ENCODE measurements at regions not wholly inside any gene's neighbourhood (a gene's known extent, or its start where the extent isn't known, plus 50 kb on each side); places are given as distances from the start of the nearest gene placed in this dataset.

DNA sequence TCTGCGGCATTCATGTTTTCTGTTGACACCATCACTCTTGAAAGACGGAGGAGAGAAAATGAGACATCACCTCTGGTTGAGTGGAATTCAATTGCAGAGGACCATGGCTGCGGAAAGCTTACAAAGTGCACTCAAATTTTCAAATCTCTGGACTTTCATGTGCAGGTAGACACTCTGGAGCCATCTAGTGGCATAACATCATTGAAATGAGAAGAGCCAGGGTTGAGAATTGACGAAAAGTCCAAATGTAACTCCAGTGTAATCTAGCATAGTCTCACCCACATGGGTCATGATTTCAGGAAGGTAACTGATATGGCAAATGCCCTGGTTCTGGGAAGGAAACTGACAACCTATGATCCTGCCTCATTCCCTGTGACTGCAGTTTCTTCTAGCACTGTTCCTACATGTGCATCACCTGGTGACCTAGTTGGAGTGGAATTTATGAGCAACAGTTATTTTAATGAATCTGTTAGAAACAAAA lies 687.8 kb downstream of the KCNA4 start:
- no peaks in the 10 kb centered on the region for H3K9me3 ChIP-seq (ENCODE audit: insufficient read depth, low read length)
- no peaks in the 10 kb centered on the region for H3K27me3 ChIP-seq (ENCODE audit: insufficient read depth, insufficient read length)
- H3K4me3 ChIP-seq (ENCODE audit: insufficient read length, low read depth): no peak overlapping the region
- no peaks in the 10 kb centered on the region for H3K36me3 ChIP-seq (ENCODE audit: insufficient read depth, insufficient read length, low read length)
- no peaks in the 10 kb centered on the region for H3K4me1 ChIP-seq (ENCODE audit: insufficient read depth, insufficient read length)
- TF ChIP-seq ZNF274 (IDR thresholded peaks at IDR 0.05; ENCODE audit: low read depth, low read length) (no peak), YY1 (IDR thresholded peaks at IDR 0.05; ENCODE audit: insufficient read depth, insufficient read length) (no peak), SUZ12 (IDR thresholded peaks at IDR 0.05; ENCODE audit: extremely low read depth, insufficient read depth, insufficient read length) (no peak)
- H3K9ac ChIP-seq (ENCODE audit: insufficient read length, low read depth): no peak overlapping the region
- DNase-seq (ENCODE audit: low read depth, low spot score): no peak

- DNase-seq (ENCODE audit: low read depth, low spot score): no peak
- H3K9me3 ChIP-seq (ENCODE audit: insufficient read depth, low read length): no peaks in the 10 kb centered on the region
- H3K9ac ChIP-seq (ENCODE audit: insufficient read length, low read depth): no peak overlapping the region
- no peaks in the 10 kb centered on the region for H3K27me3 ChIP-seq (ENCODE audit: insufficient read depth, insufficient read length)
- H3K36me3 ChIP-seq (ENCODE audit: insufficient read depth, insufficient read length, low read length): no peaks in the 10 kb centered on the region
- no peaks in the 10 kb centered on the region for H3K4me1 ChIP-seq (ENCODE audit: insufficient read depth, insufficient read length)
- no peak overlapping the region for H3K4me3 ChIP-seq (ENCODE audit: insufficient read length, low read depth)
- TF ChIP-seq ZNF274 (IDR thresholded peaks at IDR 0.05; ENCODE audit: low read depth, low read length) (no peak), YY1 (IDR thresholded peaks at IDR 0.05; ENCODE audit: insufficient read depth, insufficient read length) (no peak), SUZ12 (IDR thresholded peaks at IDR 0.05; ENCODE audit: extremely low read depth, insufficient read depth, insufficient read length) (no peak)
Measured at GRCh38 chr11:29327891-29328290, 688.9 kb downstream of the KCNA4 start.

GRCh38 chr11:29326757-29327156 lies 690.1 kb downstream of the KCNA4 start:
- TF ChIP-seq YY1 (IDR thresholded peaks at IDR 0.05; ENCODE audit: insufficient read depth, insufficient read length) (no peak), SUZ12 (IDR thresholded peaks at IDR 0.05; ENCODE audit: extremely low read depth, insufficient read depth, insufficient read length) (no peak), ZNF274 (IDR thresholded peaks at IDR 0.05; ENCODE audit: low read depth, low read length) (no peak)
- H3K4me1 ChIP-seq (ENCODE audit: insufficient read depth, insufficient read length): no peaks in the 10 kb centered on the region

GRCh38 chr11:29324328-29324727 lies 692.5 kb downstream of the KCNA4 start:
- Histone ChIP-seq H3K27me3 (ENCODE audit: insufficient read depth, insufficient read length) (no peaks in the 10 kb centered on the region), H3K9ac (ENCODE audit: insufficient read length, low read depth) (no peak overlapping the region), H3K4me1 (ENCODE audit: insufficient read depth, insufficient read length) (no peaks in the 10 kb centered on the region), H3K36me3 (ENCODE audit: insufficient read depth, insufficient read length, low read length) (no peaks in the 10 kb centered on the region), H3K4me3 (ENCODE audit: insufficient read length, low read depth) (no peak overlapping the region), H3K9me3 (ENCODE audit: insufficient read depth, low read length) (no peaks in the 10 kb centered on the region)
- no peak for DNase-seq (ENCODE audit: low read depth, low spot score)
- TF ChIP-seq ZNF274 (IDR thresholded peaks at IDR 0.05; ENCODE audit: low read depth, low read length) (no peak), YY1 (IDR thresholded peaks at IDR 0.05; ENCODE audit: insufficient read depth, insufficient read length) (no peak), SUZ12 (IDR thresholded peaks at IDR 0.05; ENCODE audit: extremely low read depth, insufficient read depth, insufficient read length) (no peak)

More at GRCh38 chr11:29326757-29327156, 690.1 kb downstream of the KCNA4 start:
- no peaks in the 10 kb centered on the region for H3K27me3 ChIP-seq (ENCODE audit: insufficient read depth, insufficient read length)
- DNase-seq (ENCODE audit: low read depth, low spot score): no peak
- no peak overlapping the region for H3K9ac ChIP-seq (ENCODE audit: insufficient read length, low read depth)
- H3K4me3 ChIP-seq (ENCODE audit: insufficient read length, low read depth): no peak overlapping the region
- no peaks in the 10 kb centered on the region for H3K36me3 ChIP-seq (ENCODE audit: insufficient read depth, insufficient read length, low read length)
- no peaks in the 10 kb centered on the region for H3K9me3 ChIP-seq (ENCODE audit: insufficient read depth, low read length)

DNA sequence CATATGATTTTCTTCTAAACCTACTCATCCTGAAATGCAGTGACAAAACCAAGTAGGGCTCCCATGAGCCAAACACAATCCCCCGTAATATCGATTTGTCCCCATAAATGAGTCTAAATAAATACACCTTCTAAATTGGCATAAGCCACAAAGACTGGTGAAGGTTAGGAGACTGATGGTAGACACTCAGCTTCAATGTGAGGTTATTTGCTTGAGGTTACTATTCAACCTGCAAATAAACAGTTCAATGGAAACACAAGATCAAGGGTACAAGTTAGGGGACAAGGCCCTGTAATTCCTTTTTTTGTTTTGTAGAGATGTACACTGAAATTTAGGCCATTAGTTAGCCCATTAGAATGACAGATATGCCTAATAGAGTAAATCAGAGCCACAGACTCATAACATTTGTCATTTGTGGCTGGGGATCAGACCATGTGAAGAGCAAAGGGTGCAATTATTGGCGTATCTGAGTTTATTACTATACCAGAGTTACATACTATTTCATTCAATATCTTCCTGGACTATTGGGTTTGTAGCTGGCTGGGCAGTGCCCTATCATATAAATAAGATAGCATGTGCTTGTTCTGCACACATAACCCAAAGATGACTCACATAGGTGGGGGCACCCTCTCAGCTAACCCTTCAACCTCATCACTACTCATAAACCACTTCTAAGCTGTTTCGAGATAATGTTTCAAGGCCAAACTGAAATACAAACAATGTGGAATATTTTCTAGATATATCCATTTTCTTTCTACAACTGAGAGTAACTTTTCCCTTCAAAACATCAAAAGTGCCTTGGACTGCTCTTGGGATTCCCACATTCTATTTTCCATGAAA lies 695.3 kb downstream of the KCNA4 start:
- Histone ChIP-seq H3K9ac (ENCODE audit: insufficient read length, low read depth) (no peak overlapping the region), H3K27me3 (ENCODE audit: insufficient read depth, insufficient read length) (no peaks in the 10 kb centered on the region), H3K4me1 (ENCODE audit: insufficient read depth, insufficient read length) (no peaks in the 10 kb centered on the region), H3K36me3 (ENCODE audit: insufficient read depth, insufficient read length, low read length) (no peaks in the 10 kb centered on the region), H3K9me3 (ENCODE audit: insufficient read depth, low read length) (no peaks in the 10 kb centered on the region), H3K4me3 (ENCODE audit: insufficient read length, low read depth) (no peak overlapping the region)
- DNase-seq (ENCODE audit: low read depth, low spot score): no peak
- no peak for TF ChIP-seq SUZ12 (IDR thresholded peaks at IDR 0.05; ENCODE audit: extremely low read depth, insufficient read depth, insufficient read length)
- TF ChIP-seq YY1 (IDR thresholded peaks at IDR 0.05; ENCODE audit: insufficient read depth, insufficient read length): no peak
- TF ChIP-seq ZNF274 (IDR thresholded peaks at IDR 0.05; ENCODE audit: low read depth, low read length): no peak

GRCh38 chr11:29320196-29320595 lies 696.6 kb downstream of the KCNA4 start:
- H3K36me3 ChIP-seq (ENCODE audit: insufficient read depth, insufficient read length, low read length): no peaks in the 10 kb centered on the region
- no peaks in the 10 kb centered on the region for H3K4me1 ChIP-seq (ENCODE audit: insufficient read depth, insufficient read length)
- no peak overlapping the region for H3K9ac ChIP-seq (ENCODE audit: insufficient read length, low read depth)
- TF ChIP-seq YY1 (IDR thresholded peaks at IDR 0.05; ENCODE audit: insufficient read depth, insufficient read length) (no peak), SUZ12 (IDR thresholded peaks at IDR 0.05; ENCODE audit: extremely low read depth, insufficient read depth, insufficient read length) (no peak)
- H3K4me3 ChIP-seq (ENCODE audit: insufficient read length, low read depth): no peak overlapping the region
- no peaks in the 10 kb centered on the region for H3K27me3 ChIP-seq (ENCODE audit: insufficient read depth, insufficient read length)
- DNase-seq (ENCODE audit: low read depth, low spot score): no peak
- H3K9me3 ChIP-seq (ENCODE audit: insufficient read depth, low read length): no peaks in the 10 kb centered on the region

DNA sequence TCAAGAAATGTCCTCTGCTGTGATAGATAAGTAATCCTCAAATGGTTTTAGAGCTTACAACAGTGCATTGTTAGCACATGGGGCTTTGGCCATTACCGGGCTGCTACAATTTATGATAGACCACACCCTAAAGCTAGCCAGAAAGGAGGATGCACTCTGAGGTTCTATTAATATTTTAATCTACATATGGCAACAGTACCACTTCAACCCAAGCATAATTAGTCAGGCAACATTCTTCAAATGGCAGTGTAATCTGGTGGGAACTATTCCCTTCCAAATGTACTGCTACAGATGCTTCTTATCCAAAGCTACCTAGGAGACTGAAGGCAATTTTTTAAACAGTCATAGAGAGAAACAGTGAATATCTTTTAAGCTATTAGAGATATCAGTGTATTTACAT lies 697.6 kb downstream of the KCNA4 start:
- Histone ChIP-seq H3K4me3 (ENCODE audit: insufficient read length, low read depth) (no peak overlapping the region), H3K27me3 (ENCODE audit: insufficient read depth, insufficient read length) (no peaks in the 10 kb centered on the region), H3K36me3 (ENCODE audit: insufficient read depth, insufficient read length, low read length) (no peaks in the 10 kb centered on the region), H3K9me3 (ENCODE audit: insufficient read depth, low read length) (no peaks in the 10 kb centered on the region), H3K9ac (ENCODE audit: insufficient read length, low read depth) (no peak overlapping the region), H3K4me1 (ENCODE audit: insufficient read depth, insufficient read length) (no peaks in the 10 kb centered on the region)
- no peak for TF ChIP-seq SUZ12 (IDR thresholded peaks at IDR 0.05; ENCODE audit: extremely low read depth, insufficient read depth, insufficient read length)
- no peak for TF ChIP-seq YY1 (IDR thresholded peaks at IDR 0.05; ENCODE audit: insufficient read depth, insufficient read length)
- TF ChIP-seq ZNF274 (IDR thresholded peaks at IDR 0.05; ENCODE audit: low read depth, low read length): no peak
- no peak for DNase-seq (ENCODE audit: low read depth, low spot score)

Measured in NT2/D1 (cell line).